HAP-1 (cell line): ENCODE measurements at regions not wholly inside any gene's neighbourhood (a gene's known extent, or its start where the extent isn't known, plus 50 kb on each side); places are given as distances from the start of the nearest gene placed in this dataset.

Experiments used
- DNase-seq, 2 experiments: peaks; one replicate each; pipeline ENCODE4 v3.0.0-alpha.2; 2016 to 2020; ENCODE audit warnings: low spot score in 2 of 2
- H3K27me3 ChIP-seq: fragments of 250-450 bp; sonication (Bioruptor Pico); 2 replicates; pipeline ENCODE4 v1.5.1; 2020; ENCODE audit warnings: low read depth, mild to moderate bottlenecking, moderate library complexity
- H3K36me3 ChIP-seq: fragments of 250-450 bp; sonication (Bioruptor Pico); replicated peaks from 2 replicates; pipeline ENCODE4 v1.5.1; 2020; ENCODE audit warnings: mild to moderate bottlenecking
- H3K4me1 ChIP-seq: fragments of 250-450 bp; sonication (Bioruptor Pico); 2 replicates; pipeline ENCODE4 v1.5.1; 2020; ENCODE audit warnings: mild to moderate bottlenecking
- H3K4me3 ChIP-seq: fragments of 250-450 bp; sonication (Bioruptor Pico); 2 replicates; pipeline ENCODE4 v1.5.1; 2020; ENCODE audit warnings: mild to moderate bottlenecking, moderate library complexity
- H3K9me3 ChIP-seq: fragments of 250-450 bp; sonication (Bioruptor Pico); 2 replicates; pipeline ENCODE4 v1.5.1; 2020; ENCODE audit warnings: mild to moderate bottlenecking, moderate library complexity
- in situ Hi-C: fragments of 300-500 bp; cut with MboI; formaldehyde crosslinking; loops from 3 replicates; pipeline ENCODE4 v1.14.3; 2020; ENCODE audit warnings: low sequenced_read_pairs, inconsistent platforms, mixed read lengths

GRCh38 chr10:33396279-33396678 lies 61.8 kb upstream of the NRP1 start:
- H3K4me1 ChIP-seq = no peaks in the 10 kb centered on the region
- no peaks in the 10 kb centered on the region; the same call in 1 of the 2 replicates for H3K27me3 ChIP-seq
- H3K4me3 ChIP-seq = no peak overlapping the region
- H3K9me3 ChIP-seq = no peaks in the 10 kb centered on the region
- no peak for DNase-seq
- H3K36me3 ChIP-seq = no peaks in the 10 kb centered on the region
- in situ Hi-C loops = no loop called here

- no peak overlapping the region for H3K4me3 ChIP-seq
- H3K9me3 ChIP-seq = no peaks in the 10 kb centered on the region
- H3K36me3 ChIP-seq = no peaks in the 10 kb centered on the region
- in situ Hi-C loops = no loop called here
- no peaks in the 10 kb centered on the region; the same call in 1 of the 2 replicates for H3K27me3 ChIP-seq
- H3K4me1 ChIP-seq = no peaks in the 10 kb centered on the region
- no peak for DNase-seq
These were observed 60.7 kb upstream of the NRP1 start for GRCh38 chr10:33395201-33395600.

GRCh38 chr10:33392706-33393105 lies 58.2 kb upstream of the NRP1 start:
- H3K36me3 ChIP-seq = no peaks in the 10 kb centered on the region
- no peak overlapping the region for H3K4me3 ChIP-seq
- in situ Hi-C loops = no loop called here
- no peaks in the 10 kb centered on the region for H3K4me1 ChIP-seq
- no peak for DNase-seq
- H3K9me3 ChIP-seq = no peaks in the 10 kb centered on the region
- H3K27me3 ChIP-seq = no peaks in the 10 kb centered on the region; the same call in 1 of the 2 replicates

- H3K4me1 ChIP-seq = no peaks in the 10 kb centered on the region
- no peak for DNase-seq
- in situ Hi-C loops = no loop called here
These were observed 57.4 kb upstream of the NRP1 start for GRCh38 chr10:33391611-33392465.

GRCh38 chr10:33390046-33390445 lies 55.6 kb upstream of the NRP1 start:
- DNase-seq = no peak
- no peaks in the 10 kb centered on the region for H3K36me3 ChIP-seq
- H3K4me3 ChIP-seq = no peak overlapping the region
- H3K4me1 ChIP-seq = no peaks in the 10 kb centered on the region
- no peaks in the 10 kb centered on the region for H3K9me3 ChIP-seq
- in situ Hi-C loops = no loop called here
- no peaks in the 10 kb centered on the region; the same call in 1 of the 2 replicates for H3K27me3 ChIP-seq

More at GRCh38 chr10:33391611-33392465, 57.4 kb upstream of the NRP1 start:
- Histone ChIP-seq H3K27me3 (no peaks in the 10 kb centered on the region; the same call in 1 of the 2 replicates), H3K36me3 (no peaks in the 10 kb centered on the region), H3K9me3 (no peaks in the 10 kb centered on the region), H3K4me3 (no peak overlapping the region)

GRCh38 chr10:33388785-33389184 lies 54.3 kb upstream of the NRP1 start:
- Histone ChIP-seq H3K9me3 (no peaks in the 10 kb centered on the region), H3K4me3 (no peak overlapping the region), H3K36me3 (no peaks in the 10 kb centered on the region), H3K4me1 (no peaks in the 10 kb centered on the region), H3K27me3 (no peaks in the 10 kb centered on the region; the same call in 1 of the 2 replicates)
- in situ Hi-C loops = no loop called here
- DNase-seq = no peak

- in situ Hi-C loops = no loop called here
- Histone ChIP-seq H3K9me3 (no peaks in the 10 kb centered on the region), H3K27me3 (no peaks in the 10 kb centered on the region; the same call in 1 of the 2 replicates), H3K36me3 (no peaks in the 10 kb centered on the region), H3K4me1 (no peaks in the 10 kb centered on the region), H3K4me3 (no peak overlapping the region)
- DNase-seq = no peak
These were observed 53.9 kb upstream of the NRP1 start for GRCh38 chr10:33388382-33388781.

- Histone ChIP-seq H3K4me3 (no peak overlapping the region), H3K9me3 (no peaks in the 10 kb centered on the region), H3K4me1 (no peaks in the 10 kb centered on the region), H3K36me3 (no peaks in the 10 kb centered on the region), H3K27me3 (no peaks in the 10 kb centered on the region; the same call in 1 of the 2 replicates)
- in situ Hi-C loops = no loop called here
- no peak for DNase-seq
These were observed 53.3 kb upstream of the NRP1 start for GRCh38 chr10:33387720-33388119.

- Histone ChIP-seq H3K9me3 (no peaks in the 10 kb centered on the region), H3K4me3 (no peak overlapping the region), H3K4me1 (no peaks in the 10 kb centered on the region), H3K36me3 (no peaks in the 10 kb centered on the region), H3K27me3 (no peaks in the 10 kb centered on the region; the same call in 1 of the 2 replicates)
- in situ Hi-C loops = no loop called here
- DNase-seq = no peak
These were observed 52.5 kb upstream of the NRP1 start for GRCh38 chr10:33386926-33387325.

- H3K9me3 ChIP-seq = no peaks in the 10 kb centered on the region
- in situ Hi-C loops = no loop called here
- H3K4me1 ChIP-seq = no peaks in the 10 kb centered on the region
- no peaks in the 10 kb centered on the region for H3K36me3 ChIP-seq
- no peak overlapping the region for H3K4me3 ChIP-seq
- no peaks in the 10 kb centered on the region for H3K27me3 ChIP-seq
- DNase-seq = no peak
These were observed 51.2 kb upstream of the NRP1 start for GRCh38 chr10:33385686-33386085.

GRCh38 chr10:33385015-33385414 lies 50.5 kb upstream of the NRP1 start:
- H3K4me3 ChIP-seq = no peak overlapping the region
- no peaks in the 10 kb centered on the region for H3K27me3 ChIP-seq
- H3K4me1 ChIP-seq = no peaks in the 10 kb centered on the region
- H3K36me3 ChIP-seq = no peaks in the 10 kb centered on the region
- DNase-seq = no peak
- in situ Hi-C loops = no loop called here
- H3K9me3 ChIP-seq = no peaks in the 10 kb centered on the region
